NCI-H446 (cell line): ENCODE measurements at regions not wholly inside any gene's neighbourhood (a gene's known extent, or its start where the extent isn't known, plus 50 kb on each side); places are given as distances from the start of the nearest gene placed in this dataset.
"Not testable (repeated sequence)": the region's sequence is repeated elsewhere in the genome, so short reads cannot be mapped to it uniquely, and the experiment has no call there.

Experiments
- DNase-seq, 2 experiments: peaks; one replicate each; lab custom pipeline; 2025; lab: John Stamatoyannopoulos, UW

DNA sequence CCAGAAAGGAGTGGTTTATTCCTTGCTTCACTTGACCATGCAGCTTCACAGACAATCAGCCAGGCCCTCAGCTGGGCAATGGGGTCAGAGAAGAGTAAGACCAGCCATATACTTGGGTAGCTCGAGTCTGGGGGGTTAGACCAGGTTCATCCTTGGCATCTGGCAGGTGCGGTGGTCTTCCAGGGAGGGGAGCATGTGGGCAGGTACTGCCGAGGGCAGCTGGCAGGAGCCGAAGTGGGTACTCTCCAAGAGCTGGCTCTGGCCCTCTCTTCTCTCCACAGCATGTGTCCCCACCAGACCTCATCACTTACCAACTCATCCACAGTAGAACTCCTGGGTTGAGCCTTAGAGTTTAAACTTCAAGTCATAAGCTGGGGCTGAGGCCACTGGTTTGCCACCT is 156.8 kb downstream of the FOXD2 start:
- DNase-seq = no peak

DNA sequence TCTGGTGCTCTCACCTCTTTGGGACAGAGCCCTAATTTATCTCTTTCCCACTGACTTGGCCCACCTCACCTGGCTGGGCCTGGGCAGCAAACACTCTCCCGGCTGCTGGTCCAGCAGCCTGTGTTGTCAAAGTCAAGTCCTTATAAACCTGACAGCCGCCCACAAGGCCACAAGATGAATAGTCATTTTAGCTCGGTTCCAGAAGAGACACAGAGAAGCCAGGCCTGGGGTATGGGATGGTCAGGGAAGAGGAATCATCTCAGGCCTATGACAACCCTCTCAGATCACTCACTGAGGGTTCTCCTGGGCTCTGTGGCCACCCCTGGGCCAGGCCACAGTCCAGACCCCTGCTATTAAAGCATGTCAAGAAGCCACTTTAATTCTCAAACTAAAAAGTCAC is 158.5 kb downstream of the FOXD2 start:
- no peak for DNase-seq

DNA sequence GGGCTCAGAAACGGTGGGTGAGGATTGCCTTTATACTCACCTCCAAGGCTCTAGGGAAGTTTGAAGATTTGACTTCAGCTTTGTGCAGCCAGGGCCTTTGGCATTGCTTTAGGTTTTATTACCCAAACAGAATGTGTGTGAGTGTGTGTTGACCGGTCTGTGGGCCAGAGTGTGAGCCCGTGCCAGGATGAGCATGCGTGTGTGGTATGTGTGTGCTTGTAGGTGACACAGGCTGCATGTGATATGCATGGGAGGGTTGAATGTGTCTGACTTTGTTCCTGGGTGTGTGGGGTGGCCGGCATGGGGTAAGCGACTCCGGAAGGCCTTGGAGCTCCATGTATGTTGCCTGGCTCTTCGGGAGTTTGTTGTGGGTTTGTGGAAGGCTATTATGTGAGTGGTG is 160.5 kb downstream of the FOXD2 start:
- DNase-seq = no peak

DNA sequence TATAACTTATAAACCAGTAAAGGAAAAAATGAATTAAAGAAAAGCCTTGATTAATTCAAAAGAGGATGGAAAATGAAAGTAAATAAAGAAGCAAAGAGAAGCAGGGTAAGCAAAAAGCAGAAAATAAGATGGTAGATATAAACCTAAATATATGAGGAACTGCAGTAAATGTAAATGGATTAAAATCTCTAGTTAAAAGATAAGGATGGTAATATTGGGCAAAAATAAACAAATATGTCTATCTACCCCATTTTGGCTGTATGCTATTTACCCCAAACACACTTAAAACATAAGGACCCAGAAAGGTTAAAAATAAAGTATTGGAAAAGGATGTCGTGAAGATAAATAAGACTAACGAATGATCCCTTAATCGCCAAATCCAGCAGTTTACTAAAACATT is 161.9 kb downstream of the FOXD2 start:
- no peak for DNase-seq

DNA sequence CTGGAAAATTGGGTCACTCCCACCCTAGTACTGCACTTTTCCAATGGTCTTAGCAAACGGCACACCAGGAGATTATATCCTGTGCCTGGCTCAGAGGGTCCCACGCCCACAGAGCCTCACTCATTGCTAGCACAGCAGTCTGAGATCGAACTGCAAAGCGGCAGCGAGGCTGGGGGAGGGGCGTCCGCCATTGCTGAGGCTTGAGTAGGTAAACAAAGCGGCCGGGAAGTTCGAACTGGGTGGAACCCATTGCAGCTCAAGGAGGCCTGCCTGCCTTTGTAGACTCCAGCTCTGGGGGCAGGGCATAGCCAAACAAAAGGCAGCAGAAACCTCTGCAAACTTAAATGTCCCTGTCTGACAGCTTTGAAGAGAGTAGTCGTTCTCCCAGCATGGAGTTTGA is 164.6 kb downstream of the FOXD2 start:
- not testable (repeated sequence) for DNase-seq

DNA sequence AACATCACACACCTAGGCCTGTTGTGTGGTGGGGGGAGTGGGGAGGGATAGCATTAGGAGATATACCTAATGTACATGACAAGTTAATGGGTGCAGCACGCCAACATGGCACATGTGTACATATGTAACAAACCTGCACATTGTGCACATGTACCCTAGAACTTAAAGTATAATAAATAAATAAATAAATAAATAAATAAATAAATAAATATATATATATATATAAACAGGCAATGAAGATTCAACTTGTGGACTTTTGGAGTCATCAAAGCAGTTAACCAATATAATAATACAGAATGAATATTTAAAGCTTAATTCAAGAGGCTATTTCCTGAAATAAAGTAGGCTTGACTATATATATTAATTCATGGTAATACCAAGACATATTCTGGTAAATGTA is 167.0 kb downstream of the FOXD2 start:
- not testable (repeated sequence) for DNase-seq

DNA sequence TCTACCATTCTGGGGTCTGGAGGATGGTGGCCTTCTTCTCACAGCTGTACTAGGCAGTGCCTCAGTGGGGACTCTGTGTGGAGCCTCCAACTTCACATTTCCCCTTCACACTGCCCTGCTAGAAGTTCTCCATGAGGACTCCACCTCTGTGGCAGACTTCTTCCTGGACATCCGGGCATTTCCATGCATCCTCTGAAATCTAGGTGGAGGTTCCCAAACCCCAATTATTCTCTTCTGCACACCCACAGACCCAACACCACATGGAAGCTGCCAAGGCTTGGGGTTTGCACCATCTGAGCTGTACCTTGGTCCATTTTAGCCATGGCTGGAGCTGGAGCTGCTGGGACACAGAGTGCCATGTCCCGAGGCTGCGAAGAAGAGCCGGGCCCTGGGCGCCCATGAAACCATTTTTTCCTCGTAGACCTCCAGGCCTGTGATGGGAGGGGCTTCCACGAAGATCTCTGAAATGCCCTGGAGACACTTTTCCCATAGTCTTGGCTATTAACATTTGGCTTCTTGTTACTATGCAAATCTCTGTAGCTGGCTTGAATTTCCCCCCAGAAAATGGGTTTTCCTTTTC is 170.5 kb downstream of the FOXD2 start:
- DNase-seq = no peak

DNA sequence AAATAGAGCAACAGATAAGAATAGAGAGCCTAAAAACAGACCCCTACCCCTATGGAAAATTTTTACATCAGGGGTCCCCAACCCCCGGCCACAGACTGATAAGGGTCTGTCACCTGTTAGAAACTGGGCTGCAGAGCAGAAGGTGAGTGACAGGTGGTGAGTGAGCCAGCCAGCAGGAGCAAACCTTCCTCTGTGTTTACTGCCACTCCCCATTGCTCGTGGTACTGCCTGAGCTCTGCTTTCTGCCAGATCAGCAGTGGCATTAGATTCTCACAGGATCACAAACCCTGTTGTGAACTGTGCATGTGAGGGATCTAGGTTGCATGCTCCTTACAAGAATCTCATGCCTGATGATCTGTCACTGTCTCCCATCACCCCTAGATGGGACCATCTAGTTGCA is 174.1 kb downstream of the FOXD2 start:
- DNase-seq = no peak

DNA sequence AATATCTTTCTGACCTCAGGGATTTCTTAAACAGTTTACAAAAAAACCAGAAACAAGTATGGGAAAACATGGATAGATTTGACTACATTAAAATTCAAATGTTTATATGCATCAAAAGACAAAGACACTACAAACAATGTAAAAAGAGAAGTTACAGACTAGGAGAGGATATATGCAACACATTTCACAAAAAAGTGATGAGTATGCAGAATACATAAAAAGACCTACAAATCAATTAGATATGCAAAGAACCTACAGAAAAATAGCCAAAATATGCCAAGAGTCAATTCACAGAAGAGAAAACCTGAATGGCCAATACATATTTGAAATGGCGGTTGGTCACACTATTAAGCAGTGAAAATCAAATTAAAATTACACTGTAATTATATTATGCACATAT is 175.0 kb downstream of the FOXD2 start:
- DNase-seq = no peak

DNA sequence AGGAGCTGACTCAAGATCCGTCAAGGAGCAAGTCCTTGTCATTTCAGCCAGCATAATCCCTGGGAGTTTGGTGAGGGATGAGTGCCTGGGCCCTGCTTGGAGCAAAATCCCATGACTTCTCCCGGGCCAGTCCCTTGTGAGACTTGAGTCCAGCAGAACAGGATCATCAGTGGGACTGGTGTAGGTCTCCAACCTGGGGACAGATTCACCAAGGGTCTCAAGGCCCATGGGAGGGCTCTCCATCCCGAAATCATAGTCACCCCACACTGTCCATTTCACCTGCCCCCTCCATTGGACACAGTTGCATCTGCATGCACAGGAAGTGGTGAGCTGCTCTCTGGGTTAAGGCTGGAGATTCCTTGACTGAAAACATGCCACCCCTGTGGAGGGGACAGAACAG is 178.2 kb downstream of the FOXD2 start:
- no peak for DNase-seq

DNA sequence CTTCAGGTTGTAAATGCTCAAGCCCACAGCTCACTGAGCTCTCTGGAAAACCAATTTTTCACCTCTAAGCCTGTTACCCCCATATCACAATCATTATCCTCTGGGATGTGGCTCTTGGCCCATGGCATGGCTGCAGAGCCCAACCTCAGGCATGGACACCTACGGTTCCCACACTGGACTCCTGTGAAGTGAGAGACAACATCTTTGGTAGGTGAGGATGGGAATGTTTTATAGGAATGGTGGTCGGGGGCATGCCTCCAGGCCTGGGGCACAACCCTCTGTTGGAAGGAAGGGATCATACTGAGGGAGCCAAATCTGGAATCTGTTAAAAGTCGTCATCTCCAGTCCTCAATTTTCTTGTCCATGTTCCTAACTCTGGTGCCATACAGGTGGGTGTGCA is 179.1 kb downstream of the FOXD2 start:
- no peak for DNase-seq

DNA sequence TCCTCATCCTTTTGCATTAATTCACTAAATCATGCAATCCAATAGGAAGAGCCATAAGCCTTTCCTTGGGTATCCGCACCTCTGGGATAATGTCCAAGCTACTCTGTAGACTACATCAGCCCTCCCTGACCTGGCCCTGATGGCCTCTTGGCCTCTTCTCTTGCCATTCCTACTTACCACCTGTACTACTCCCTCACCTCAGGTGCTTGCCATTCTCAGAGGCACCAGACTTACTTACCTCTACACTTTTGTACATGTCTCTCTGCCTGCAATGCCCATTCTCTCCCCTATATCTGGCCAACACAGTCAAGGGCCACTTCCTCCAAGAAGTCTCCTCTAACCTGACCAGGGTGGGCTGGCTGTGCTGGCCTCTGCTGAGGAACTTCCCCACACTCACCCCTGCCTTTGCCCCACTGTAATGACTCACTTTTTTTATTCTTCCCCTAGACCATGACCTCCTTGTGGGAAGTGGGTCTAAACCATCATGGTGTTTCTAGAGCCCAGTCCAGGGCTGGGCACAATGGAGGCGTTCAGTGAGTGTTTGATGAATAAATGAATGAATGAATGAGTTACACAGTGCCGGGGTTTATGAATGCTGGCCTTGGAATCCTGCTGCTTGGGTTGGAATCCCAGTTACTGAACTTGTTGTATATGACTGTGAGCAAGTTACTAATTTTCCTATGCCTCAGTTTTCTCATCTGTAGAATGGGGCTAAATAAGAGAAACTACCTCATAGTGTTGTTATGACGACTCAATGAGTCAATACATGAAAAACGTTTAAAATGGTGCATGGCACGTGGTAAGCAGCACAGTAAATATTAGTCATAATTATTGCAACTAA is 179.8 kb downstream of the FOXD2 start:
- DNase-seq = no peak

DNA sequence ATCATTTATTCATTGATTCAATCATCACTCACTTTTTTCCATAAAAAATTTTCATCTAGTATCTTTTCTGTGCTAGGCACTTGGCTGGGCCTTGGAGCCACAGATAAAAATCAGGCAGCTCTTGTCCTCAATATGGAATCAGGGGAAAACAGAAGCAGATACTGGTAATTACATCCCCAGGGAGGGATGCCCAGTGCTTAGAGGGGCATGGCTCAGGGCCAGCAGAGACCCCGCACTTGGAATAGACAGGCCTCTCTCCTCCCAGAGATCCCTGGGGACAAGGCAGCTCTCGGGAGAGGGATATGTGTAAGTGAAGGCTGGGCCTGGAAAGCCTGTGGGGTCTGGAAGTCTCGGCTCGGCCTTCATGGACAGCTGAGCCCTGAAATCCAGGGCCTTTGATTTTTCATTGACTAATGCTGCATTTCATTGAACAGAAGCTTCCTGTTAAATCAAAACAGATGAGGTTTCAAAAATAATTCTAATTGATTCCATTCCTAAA is 180.4 kb downstream of the FOXD2 start:
- DNase-seq = no peak

DNA sequence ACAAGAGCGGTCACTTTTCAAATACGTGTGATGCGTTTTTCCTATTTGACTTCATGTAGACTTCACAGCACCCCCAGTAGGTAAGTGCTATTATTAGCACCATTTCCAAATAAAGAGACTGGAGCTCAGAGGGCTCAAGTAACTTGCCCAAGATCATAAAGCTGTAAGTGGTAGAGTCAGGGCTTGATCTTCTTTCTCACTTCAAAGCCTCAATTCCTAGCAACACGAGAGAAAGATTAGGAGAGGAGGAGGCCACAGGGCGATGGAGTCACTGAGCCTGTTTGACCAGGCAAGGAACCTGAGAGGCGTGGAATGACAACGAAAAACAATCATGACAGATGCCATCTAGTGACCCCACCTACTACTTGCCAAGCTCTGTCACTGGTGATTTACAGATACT is 181.0 kb downstream of the FOXD2 start:
- DNase-seq = no peak

DNA sequence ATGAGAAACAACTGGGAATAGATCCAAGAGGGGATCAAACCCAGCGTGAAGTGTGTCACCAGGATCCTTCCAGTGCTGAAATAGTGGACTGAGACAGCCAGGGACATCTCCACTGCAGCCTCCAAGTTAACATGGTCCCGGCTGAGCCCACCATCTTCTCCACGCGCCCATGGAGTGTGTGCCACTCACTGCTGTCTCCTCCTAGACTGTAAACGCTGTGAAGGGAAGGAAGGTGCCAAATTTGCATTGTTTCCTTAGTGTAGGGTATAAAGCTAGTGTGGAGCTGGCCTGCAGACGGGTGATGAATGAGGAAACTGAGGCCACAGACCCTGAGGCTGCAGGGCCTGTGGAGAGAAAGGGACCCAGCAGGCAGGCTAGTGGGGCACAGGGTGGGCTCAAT is 183.6 kb downstream of the FOXD2 start:
- no peak for DNase-seq

DNA sequence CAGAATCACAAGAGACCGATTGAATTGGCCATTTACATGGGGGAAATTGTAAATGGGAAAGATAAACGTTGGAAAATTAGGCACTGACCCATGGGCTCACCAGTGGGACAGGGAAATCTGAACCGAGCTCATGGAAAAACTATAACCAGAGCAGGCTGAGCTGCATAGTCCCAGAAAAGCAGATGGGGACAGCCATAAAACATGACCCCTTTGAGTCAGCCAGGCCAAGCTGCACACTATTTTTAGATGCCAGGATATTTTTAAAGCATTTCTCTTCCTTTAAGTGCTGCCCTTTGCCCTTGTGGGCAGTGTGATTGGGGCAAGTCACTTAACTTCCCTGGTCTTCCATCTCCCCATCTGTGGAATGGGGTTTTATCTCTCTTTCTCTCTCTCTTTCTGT is 184.1 kb downstream of the FOXD2 start:
- DNase-seq = no peak

DNA sequence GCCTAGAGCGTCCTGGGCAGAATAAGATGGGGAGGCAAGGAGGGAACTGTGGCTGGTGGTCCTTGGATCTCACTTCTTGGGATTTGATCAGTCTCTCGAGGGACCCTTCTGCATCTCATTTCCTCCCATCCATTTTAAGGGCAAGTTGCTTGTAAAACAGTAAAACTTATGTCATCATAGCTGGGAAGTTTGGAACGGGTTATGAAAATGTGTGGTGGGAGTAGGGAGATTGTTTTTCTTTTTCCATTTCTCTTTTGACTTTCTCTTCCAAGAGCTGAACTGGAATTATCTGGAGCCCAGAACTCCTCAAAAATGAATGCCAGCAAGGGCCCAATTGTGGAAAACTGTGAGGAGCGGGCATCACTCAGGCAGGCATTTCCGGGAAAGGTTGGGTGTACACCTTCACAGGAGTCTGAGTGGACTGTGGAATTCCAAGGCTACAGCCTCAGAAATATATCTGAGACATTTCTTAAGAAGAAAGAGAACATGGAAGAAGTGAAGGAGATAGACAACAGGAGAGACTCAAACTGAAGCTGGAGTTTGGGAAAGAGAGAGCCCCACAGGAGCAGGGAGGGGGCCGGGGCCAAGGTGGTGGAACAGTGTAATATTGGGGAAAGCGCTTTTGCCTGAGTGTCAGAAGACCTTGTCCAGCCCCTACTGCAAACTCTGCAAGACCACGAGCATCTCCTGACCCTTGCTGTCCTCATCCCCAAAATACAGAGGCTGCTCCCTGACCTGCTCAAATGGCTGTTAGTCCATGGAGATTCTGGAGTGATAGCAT is 185.1 kb downstream of the FOXD2 start:
- no peak for DNase-seq

DNA sequence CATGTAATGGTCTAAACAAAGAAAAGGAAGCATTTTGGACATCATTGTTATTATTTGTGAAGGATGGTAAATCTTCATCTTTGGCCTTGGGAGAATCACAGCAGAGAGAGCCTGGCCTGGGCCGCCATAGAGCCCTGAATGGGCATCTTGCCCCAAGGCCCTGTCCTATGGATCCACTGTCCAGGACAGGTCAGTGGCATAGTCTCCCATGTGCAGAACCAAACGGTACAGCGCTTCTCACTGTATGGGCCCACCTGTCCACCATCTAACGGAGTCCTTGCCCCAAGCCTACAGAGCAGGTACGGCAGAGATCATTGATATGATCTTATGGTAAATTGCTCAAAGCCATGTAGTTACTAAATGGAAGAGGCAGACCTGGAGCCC is 185.7 kb downstream of the FOXD2 start:
- DNase-seq = no peak

DNA sequence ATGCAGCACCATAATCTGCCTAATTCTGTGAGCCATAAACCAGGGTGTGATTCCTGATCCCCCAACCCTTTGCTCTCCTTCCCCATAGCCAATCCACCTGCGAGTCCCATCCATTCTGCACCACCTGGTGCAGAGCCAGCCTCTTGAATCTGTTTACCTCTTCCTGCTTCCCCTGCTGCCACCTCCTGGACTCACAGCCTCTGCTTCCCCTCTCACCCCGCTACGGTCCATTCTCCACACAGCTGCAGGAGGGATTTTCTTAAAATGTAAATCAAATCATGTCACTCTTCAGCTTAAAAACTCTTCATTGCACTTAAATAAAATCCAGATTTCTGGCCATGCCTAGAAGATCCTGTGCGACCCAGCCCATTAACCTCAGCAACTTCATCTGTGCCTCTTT is 186.7 kb downstream of the FOXD2 start:
- DNase-seq = no peak

DNA sequence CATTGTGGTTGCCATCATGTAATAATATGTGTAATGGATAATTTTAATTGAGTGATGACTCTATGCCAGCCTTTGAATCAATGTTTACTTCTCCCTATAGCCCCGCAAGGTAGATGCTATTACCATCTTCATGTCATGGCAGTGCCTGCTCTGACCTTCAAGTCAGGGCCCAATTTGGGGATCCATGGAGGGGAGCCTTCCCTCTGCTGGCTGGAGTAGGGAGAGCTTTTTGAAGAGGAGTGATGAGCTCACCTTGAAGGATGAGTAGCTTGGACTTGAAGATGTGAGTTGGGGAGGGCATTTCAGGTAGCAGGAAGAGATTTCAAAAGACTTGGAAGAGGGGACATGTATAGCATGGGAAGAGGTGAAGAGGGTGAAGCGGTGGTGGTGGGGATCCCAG is 189.2 kb downstream of the FOXD2 start:
- DNase-seq = no peak

DNA sequence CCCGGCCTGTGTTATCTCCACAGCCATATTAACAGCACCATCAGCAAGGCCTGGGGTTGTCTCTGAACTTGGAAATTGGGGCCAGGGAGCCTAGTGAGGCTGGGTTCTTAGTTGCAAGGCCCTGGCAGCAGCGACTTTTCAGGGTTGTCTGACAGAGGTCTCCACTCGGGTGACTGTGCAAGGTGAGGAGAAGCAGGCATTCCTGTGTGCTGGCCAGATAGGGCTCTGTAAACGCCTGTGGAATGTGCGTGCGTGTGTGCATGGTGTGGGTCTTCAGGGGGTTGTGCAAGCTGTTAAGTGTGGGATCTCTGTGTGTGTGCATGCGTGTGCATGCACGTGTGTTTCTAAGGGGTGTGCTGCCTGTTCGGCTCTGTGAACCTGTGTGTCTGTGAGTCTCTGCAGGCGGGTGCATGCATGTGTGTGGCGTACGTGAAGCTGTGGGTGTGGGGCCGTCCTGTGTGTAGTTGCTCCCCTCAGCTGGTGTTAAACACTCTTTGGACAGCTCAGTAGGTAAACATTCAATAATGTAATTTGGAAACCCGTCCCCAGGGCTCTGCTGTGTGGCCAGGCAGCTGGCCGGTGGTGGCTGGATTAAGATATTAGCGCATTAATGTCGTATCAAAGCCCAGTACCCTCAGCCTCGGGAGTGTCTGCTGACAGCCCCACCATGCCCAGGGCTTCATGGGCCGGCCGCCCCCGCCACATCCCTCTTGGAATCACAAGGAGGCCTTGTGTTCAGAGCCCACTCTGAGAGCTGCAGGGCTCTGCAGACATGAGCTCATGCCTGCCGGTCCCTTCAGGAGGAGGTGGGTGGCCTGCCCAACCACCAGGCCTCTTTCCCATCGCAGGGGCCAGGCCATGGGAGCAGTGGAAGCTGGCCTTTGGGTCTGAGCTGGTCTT is 189.9 kb downstream of the FOXD2 start:
- DNase-seq = no peak

DNA sequence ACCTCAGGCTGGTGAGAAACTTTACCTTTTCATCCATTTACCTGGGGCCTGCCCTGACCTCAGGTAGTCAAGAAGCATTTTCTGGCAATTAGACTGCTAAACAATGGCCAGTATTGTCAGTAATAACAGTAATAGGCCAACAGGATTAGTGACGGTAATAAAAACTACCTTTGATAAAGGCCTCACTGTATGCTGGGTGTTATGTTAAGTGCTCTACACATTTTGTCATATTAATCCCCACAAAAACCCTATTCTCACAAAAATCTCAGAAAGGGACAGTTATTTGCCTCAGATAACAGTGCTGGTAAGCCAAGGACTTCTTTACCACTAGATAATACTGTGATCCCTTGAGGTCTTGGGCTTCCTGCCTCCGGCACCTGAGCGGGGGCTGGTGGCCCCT is 191.4 kb downstream of the FOXD2 start:
- no peak for DNase-seq
